ENCODE measurements at regions not wholly inside any gene's neighbourhood (a gene's known extent, or its start where the extent isn't known, plus 50 kb on each side); places are given as distances from the start of the nearest gene placed in this dataset.

DNA sequence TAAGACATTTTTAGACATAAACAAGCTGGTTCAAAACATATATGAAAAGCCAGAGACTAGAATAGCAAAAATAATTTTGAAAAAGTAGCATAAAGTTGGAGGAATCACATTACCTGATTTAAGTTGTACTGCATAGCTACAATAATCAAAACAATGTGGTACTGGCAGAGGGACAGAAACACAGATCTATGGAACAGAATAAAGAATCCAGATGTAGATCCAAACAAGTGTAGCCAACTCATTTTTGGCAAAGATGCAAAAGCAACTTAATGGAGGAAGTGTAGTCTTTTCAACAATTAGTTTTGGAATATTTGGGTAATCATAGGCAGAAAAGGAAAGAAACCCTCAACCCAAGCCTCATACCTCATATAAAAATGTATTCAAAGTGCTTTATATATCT, 278.7 kb upstream of the ZNF521 start:
- H3K4me1 ChIP-seq (ENCODE audit: control insufficient read depth, insufficient read depth, low read length): no peaks in the 10 kb centered on the region
- no peaks in the 10 kb centered on the region for H3K27me3 ChIP-seq (ENCODE audit: control insufficient read depth, insufficient read depth, low read length)
- H3K4me3 ChIP-seq (ENCODE audit: low read length): no peak overlapping the region
- no peaks in the 10 kb centered on the region for H3K36me3 ChIP-seq (ENCODE audit: insufficient read depth, low read length)
- H3K9ac ChIP-seq (ENCODE audit: low read depth, low read length): no peak overlapping the region
- no peaks in the 10 kb centered on the region for H3K9me3 ChIP-seq (replicated peaks; ENCODE audit: low read length)
- no peak overlapping the region for H3K4me2 ChIP-seq (ENCODE audit: low read length)

- no peaks in the 10 kb centered on the region for H3K4me1 ChIP-seq (ENCODE audit: control insufficient read depth, insufficient read depth, low read length)
- H3K4me3 ChIP-seq (ENCODE audit: low read length): no peak overlapping the region
- no peak overlapping the region for H3K4me2 ChIP-seq (ENCODE audit: low read length)
- H3K36me3 ChIP-seq (ENCODE audit: insufficient read depth, low read length): no peaks in the 10 kb centered on the region
- H3K27me3 ChIP-seq (ENCODE audit: control insufficient read depth, insufficient read depth, low read length): no peaks in the 10 kb centered on the region
- H3K9ac ChIP-seq (ENCODE audit: low read depth, low read length): no peak overlapping the region
- no peaks in the 10 kb centered on the region for H3K9me3 ChIP-seq (replicated peaks; ENCODE audit: low read length)
These were observed 269.7 kb upstream of the ZNF521 start for GRCh38 chr18:25621682-25622081.

DNA sequence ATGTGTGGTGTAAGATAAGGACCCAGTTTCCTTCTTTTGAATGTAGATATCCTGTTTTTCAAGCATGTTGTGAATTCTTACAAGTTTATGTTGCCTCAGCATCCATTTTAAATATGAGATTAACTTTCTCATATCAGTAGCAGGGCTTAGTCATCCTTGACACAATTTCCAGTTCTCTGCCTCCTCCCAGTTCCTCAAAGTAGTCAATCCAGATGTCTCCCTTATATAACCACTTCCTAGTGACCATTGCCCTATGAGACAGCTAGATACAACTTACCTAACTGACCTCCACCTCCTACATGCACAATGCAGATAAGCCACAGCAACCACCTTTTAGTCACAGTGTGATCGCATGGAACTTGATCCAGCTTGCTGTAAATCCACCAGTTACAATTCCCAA, 269.2 kb upstream of the ZNF521 start:
- H3K4me2 ChIP-seq (ENCODE audit: low read length): no peak overlapping the region
- no peak overlapping the region for H3K9ac ChIP-seq (ENCODE audit: low read depth, low read length)
- no peaks in the 10 kb centered on the region for H3K9me3 ChIP-seq (replicated peaks; ENCODE audit: low read length)
- no peaks in the 10 kb centered on the region for H3K36me3 ChIP-seq (ENCODE audit: insufficient read depth, low read length)
- H3K4me3 ChIP-seq (ENCODE audit: low read length): no peak overlapping the region
- no peaks in the 10 kb centered on the region for H3K27me3 ChIP-seq (ENCODE audit: control insufficient read depth, insufficient read depth, low read length)
- H3K4me1 ChIP-seq (ENCODE audit: control insufficient read depth, insufficient read depth, low read length): no peaks in the 10 kb centered on the region

- no peak overlapping the region for H3K9ac ChIP-seq (ENCODE audit: low read depth, low read length)
- no peaks in the 10 kb centered on the region for H3K27me3 ChIP-seq (ENCODE audit: control insufficient read depth, insufficient read depth, low read length)
- no peaks in the 10 kb centered on the region for H3K9me3 ChIP-seq (replicated peaks; ENCODE audit: low read length)
- H3K4me2 ChIP-seq (ENCODE audit: low read length): no peak overlapping the region
- no peaks in the 10 kb centered on the region for H3K36me3 ChIP-seq (ENCODE audit: insufficient read depth, low read length)
- no peak overlapping the region for H3K4me3 ChIP-seq (ENCODE audit: low read length)
- no peaks in the 10 kb centered on the region for H3K4me1 ChIP-seq (ENCODE audit: control insufficient read depth, insufficient read depth, low read length)
These were observed 262.2 kb upstream of the ZNF521 start for GRCh38 chr18:25614168-25614567.

- no peak overlapping the region for H3K4me3 ChIP-seq (ENCODE audit: low read length)
- no peaks in the 10 kb centered on the region for H3K36me3 ChIP-seq (ENCODE audit: insufficient read depth, low read length)
- H3K9me3 ChIP-seq (replicated peaks; ENCODE audit: low read length): no peaks in the 10 kb centered on the region
- H3K9ac ChIP-seq (ENCODE audit: low read depth, low read length): no peak overlapping the region
- H3K4me2 ChIP-seq (ENCODE audit: low read length): no peak overlapping the region
- no peaks in the 10 kb centered on the region for H3K4me1 ChIP-seq (ENCODE audit: control insufficient read depth, insufficient read depth, low read length)
- H3K27me3 ChIP-seq (ENCODE audit: control insufficient read depth, insufficient read depth, low read length): no peaks in the 10 kb centered on the region
These were observed 260.5 kb upstream of the ZNF521 start for GRCh38 chr18:25612466-25612865.

- Histone ChIP-seq H3K9ac (ENCODE audit: low read depth, low read length) (no peak overlapping the region), H3K4me2 (ENCODE audit: low read length) (no peak overlapping the region), H3K9me3 (replicated peaks; ENCODE audit: low read length) (no peaks in the 10 kb centered on the region), H3K4me3 (ENCODE audit: low read length) (no peak overlapping the region), H3K27me3 (ENCODE audit: control insufficient read depth, insufficient read depth, low read length) (no peaks in the 10 kb centered on the region), H3K36me3 (ENCODE audit: insufficient read depth, low read length) (no peaks in the 10 kb centered on the region), H3K4me1 (ENCODE audit: control insufficient read depth, insufficient read depth, low read length) (no peaks in the 10 kb centered on the region)
These were observed 256.1 kb upstream of the ZNF521 start for GRCh38 chr18:25608091-25608490.

- Histone ChIP-seq H3K9ac (ENCODE audit: low read depth, low read length) (no peak overlapping the region), H3K4me1 (ENCODE audit: control insufficient read depth, insufficient read depth, low read length) (no peaks in the 10 kb centered on the region), H3K36me3 (ENCODE audit: insufficient read depth, low read length) (no peaks in the 10 kb centered on the region)
These were observed 253.1 kb upstream of the ZNF521 start for GRCh38 chr18:25604894-25605597.

DNA sequence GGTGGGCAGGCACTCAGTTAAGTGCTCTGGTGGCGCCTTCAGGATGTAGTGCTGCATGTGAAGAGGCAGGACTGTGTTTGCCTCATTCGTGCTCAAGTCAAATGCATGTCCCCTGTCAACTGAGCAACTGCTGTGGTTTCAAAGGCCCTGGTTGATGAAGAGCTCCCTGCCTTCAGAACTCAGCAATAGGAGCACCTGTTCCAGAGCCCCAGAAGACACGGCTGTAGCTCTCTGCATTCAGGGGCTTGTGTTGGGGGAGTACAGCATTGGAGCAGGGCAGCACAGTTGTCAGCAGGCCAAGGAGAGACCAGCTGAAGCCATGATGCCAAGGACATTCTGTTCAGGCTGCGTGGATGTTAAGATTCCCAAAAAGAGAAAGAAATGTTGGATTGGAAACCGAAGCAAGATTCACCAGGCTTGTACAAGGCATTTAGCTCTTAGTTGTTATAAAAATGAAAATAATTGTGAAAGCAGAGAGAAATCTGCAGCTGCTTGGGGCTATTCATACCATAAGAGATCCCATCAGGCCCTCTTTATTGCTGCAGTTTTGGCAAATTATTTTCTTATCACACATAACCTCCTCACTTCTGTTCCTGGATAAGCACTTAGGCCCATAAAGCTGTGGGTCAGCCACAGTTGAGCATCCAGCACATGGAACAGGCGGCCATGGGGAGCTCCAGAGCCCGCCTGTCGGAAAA, 252.4 kb upstream of the ZNF521 start:
- Histone ChIP-seq H3K9me3 (replicated peaks; ENCODE audit: low read length) (no peaks in the 10 kb centered on the region), H3K4me2 (ENCODE audit: low read length) (no peak overlapping the region), H3K4me1 (ENCODE audit: control insufficient read depth, insufficient read depth, low read length) (no peaks in the 10 kb centered on the region), H3K9ac (ENCODE audit: low read depth, low read length) (no peak overlapping the region), H3K36me3 (ENCODE audit: insufficient read depth, low read length) (no peaks in the 10 kb centered on the region), H3K4me3 (ENCODE audit: low read length) (no peak overlapping the region), H3K27me3 (ENCODE audit: control insufficient read depth, insufficient read depth, low read length) (no peaks in the 10 kb centered on the region)

More at GRCh38 chr18:25604894-25605597, 253.1 kb upstream of the ZNF521 start:
- Histone ChIP-seq H3K27me3 (ENCODE audit: control insufficient read depth, insufficient read depth, low read length) (no peaks in the 10 kb centered on the region), H3K4me3 (ENCODE audit: low read length) (no peak overlapping the region), H3K9me3 (replicated peaks; ENCODE audit: low read length) (no peaks in the 10 kb centered on the region), H3K4me2 (ENCODE audit: low read length) (no peak overlapping the region)

DNA sequence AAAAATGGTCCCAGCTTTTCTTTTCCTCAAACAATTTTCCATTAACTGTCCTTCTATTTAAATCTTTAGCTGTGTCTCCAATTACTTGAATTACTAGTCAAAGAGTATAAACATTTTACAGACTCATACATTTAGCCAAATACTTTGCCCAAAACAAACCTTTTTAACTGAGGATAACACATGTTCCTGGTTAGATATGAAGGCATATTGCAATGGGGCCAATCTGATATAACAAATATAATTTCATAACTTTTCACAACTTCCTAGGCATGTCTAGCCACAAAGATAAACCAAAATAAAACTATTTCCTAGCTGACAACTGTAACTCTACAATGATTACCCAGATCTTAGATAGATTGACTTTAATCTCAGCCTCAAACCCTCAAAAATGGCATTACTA, 247.5 kb upstream of the ZNF521 start:
- Histone ChIP-seq H3K27me3 (ENCODE audit: control insufficient read depth, insufficient read depth, low read length) (no peaks in the 10 kb centered on the region), H3K9ac (ENCODE audit: low read depth, low read length) (no peak overlapping the region), H3K36me3 (ENCODE audit: insufficient read depth, low read length) (no peaks in the 10 kb centered on the region), H3K4me3 (ENCODE audit: low read length) (no peak overlapping the region), H3K4me2 (ENCODE audit: low read length) (no peak overlapping the region), H3K9me3 (replicated peaks; ENCODE audit: low read length) (no peaks in the 10 kb centered on the region), H3K4me1 (ENCODE audit: control insufficient read depth, insufficient read depth, low read length) (no peaks in the 10 kb centered on the region)

GRCh38 chr18:25597476-25597875, 245.5 kb upstream of the ZNF521 start:
- Histone ChIP-seq H3K4me2 (ENCODE audit: low read length) (no peak overlapping the region), H3K4me3 (ENCODE audit: low read length) (no peak overlapping the region), H3K36me3 (ENCODE audit: insufficient read depth, low read length) (no peaks in the 10 kb centered on the region), H3K9me3 (replicated peaks; ENCODE audit: low read length) (no peaks in the 10 kb centered on the region), H3K4me1 (ENCODE audit: control insufficient read depth, insufficient read depth, low read length) (no peaks in the 10 kb centered on the region), H3K9ac (ENCODE audit: low read depth, low read length) (no peak overlapping the region), H3K27me3 (ENCODE audit: control insufficient read depth, insufficient read depth, low read length) (no peaks in the 10 kb centered on the region)

GRCh38 chr18:25595274-25596060, 243.5 kb upstream of the ZNF521 start:
- no peaks in the 10 kb centered on the region for H3K27me3 ChIP-seq (ENCODE audit: control insufficient read depth, insufficient read depth, low read length)
- H3K4me3 ChIP-seq (ENCODE audit: low read length): no peak overlapping the region
- H3K9ac ChIP-seq (ENCODE audit: low read depth, low read length): no peak overlapping the region
- no peaks in the 10 kb centered on the region for H3K36me3 ChIP-seq (ENCODE audit: insufficient read depth, low read length)
- no peak overlapping the region for H3K4me2 ChIP-seq (ENCODE audit: low read length)
- H3K4me1 ChIP-seq (ENCODE audit: control insufficient read depth, insufficient read depth, low read length): no peaks in the 10 kb centered on the region
- H3K9me3 ChIP-seq (replicated peaks; ENCODE audit: low read length): no peaks in the 10 kb centered on the region

All from skeletal muscle satellite cell (primary cell).